Chondrocyte (in vitro differentiated cells): ENCODE measurements at regions not wholly inside any gene's neighbourhood (a gene's known extent, or its start where the extent isn't known, plus 50 kb on each side); places are given as distances from the start of the nearest gene placed in this dataset.

ENCODE experiments used
- DNase-seq: peaks from one replicate; pipeline ENCODE4 v3.0.0; 2021; ENCODE audit warnings: mixed read lengths, low spot score
- H3K27ac Mint-ChIP-seq: one replicate; pipeline ENCODE4 v1.8.0; 2021; ENCODE audit warnings: mild to moderate bottlenecking, moderate library complexity, mixed read lengths; ENCODE audit not compliant: unreplicated experiment
- H3K27me3 Mint-ChIP-seq: 2 replicates; pipeline ENCODE4 v1.8.0; 2021; ENCODE audit warnings: low read depth, mixed read lengths
- H3K36me3 Mint-ChIP-seq: 2 replicates; pipeline ENCODE4 v1.8.0; 2021; ENCODE audit warnings: low read depth, mixed read lengths
- H3K4me1 Mint-ChIP-seq: 2 replicates; pipeline ENCODE4 v1.8.0; 2021; ENCODE audit warnings: low read depth, mild to moderate bottlenecking, mixed read lengths
- H3K4me3 Mint-ChIP-seq: one replicate; pipeline ENCODE4 v1.8.0; 2021; ENCODE audit warnings: mild to moderate bottlenecking, moderate library complexity, mixed read lengths; ENCODE audit not compliant: unreplicated experiment
- H3K9me3 Mint-ChIP-seq: 2 replicates; pipeline ENCODE4 v1.8.0; 2021; ENCODE audit warnings: low read depth, mixed read lengths
- TF ChIP-seq, protein P1 (sequence below): fragments of 200-600 bp; sonication (generic); IDR thresholded peaks from 2 replicates; pipeline ENCODE4 v1.5.0; 2021; ENCODE audit warnings: antibody characterized with exemption, mild to moderate bottlenecking, moderate library complexity

DNA sequence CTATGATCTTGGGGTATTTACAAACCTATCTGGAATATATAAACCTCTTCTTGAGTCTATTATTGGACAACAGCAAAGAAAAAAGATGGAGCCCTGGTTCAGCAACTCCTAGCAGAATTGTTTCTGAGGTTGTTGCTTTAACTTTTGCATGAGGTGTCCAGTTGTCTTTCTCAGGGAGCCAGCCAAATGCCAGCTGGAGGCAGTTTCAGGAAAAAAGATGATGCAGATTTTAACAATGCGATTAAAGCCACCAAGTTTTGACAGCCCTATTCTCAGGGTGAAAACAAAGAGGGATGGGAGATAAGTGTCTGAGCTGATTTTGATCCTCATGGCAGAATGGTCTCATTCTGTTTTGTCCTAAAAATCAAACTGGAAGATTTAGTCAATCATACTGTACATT lies 181.6 kb upstream of the RASGRP1 start:
- H3K27ac Mint-ChIP-seq, result peak overlapping the region; percentile 20
- no peaks in the 10 kb centered on the region for H3K27me3 Mint-ChIP-seq
- no peaks in the 10 kb centered on the region for H3K36me3 Mint-ChIP-seq
- no peak for DNase-seq
- TF ChIP-seq, protein P1, sequence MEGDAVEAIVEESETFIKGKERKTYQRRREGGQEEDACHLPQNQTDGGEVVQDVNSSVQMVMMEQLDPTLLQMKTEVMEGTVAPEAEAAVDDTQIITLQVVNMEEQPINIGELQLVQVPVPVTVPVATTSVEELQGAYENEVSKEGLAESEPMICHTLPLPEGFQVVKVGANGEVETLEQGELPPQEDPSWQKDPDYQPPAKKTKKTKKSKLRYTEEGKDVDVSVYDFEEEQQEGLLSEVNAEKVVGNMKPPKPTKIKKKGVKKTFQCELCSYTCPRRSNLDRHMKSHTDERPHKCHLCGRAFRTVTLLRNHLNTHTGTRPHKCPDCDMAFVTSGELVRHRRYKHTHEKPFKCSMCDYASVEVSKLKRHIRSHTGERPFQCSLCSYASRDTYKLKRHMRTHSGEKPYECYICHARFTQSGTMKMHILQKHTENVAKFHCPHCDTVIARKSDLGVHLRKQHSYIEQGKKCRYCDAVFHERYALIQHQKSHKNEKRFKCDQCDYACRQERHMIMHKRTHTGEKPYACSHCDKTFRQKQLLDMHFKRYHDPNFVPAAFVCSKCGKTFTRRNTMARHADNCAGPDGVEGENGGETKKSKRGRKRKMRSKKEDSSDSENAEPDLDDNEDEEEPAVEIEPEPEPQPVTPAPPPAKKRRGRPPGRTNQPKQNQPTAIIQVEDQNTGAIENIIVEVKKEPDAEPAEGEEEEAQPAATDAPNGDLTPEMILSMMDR, result no peak
- H3K4me1 Mint-ChIP-seq, result peaks cover 32% of the 10 kb centered on the region
- H3K9me3 Mint-ChIP-seq, result peaks cover 4% of the 10 kb centered on the region
- no peak overlapping the region for H3K4me3 Mint-ChIP-seq

DNA sequence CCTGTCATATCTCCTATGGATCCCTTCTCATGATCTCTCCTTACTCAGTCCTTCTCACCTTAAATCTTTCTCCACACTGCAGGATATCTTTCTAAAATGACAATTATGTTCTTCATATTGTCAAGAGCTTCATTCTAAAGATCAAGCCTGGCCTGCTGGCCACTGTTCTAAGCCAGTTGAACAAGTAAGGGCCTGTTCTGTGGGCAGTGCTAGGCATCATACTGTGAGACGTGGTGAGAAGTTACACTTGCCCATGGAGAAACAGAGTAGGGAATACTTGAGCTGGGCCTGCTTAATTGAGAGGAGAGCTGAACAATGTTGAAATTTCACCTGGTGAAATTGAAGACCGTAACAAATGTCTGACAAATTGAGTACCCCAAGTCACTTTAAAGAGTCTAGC lies 184.1 kb upstream of the RASGRP1 start:
- Mint-ChIP-seq H3K27me3 (no peaks in the 10 kb centered on the region), H3K4me1 (peaks cover 32% of the 10 kb centered on the region), H3K36me3 (no peaks in the 10 kb centered on the region), H3K9me3 (peaks cover 4% of the 10 kb centered on the region), H3K27ac (no peak overlapping the region), H3K4me3 (no peak overlapping the region)
- no peak for DNase-seq
- TF ChIP-seq, protein P1, result no peak

GRCh38 chr15:38750786-38751185 lies 186.2 kb upstream of the RASGRP1 start:
- no peak for DNase-seq
- Mint-ChIP-seq H3K36me3 (no peaks in the 10 kb centered on the region), H3K27me3 (no peaks in the 10 kb centered on the region), H3K4me1 (peaks cover 27% of the 10 kb centered on the region), H3K9me3 (no peaks in the 10 kb centered on the region), H3K27ac (no peak overlapping the region), H3K4me3 (no peak overlapping the region)
- TF ChIP-seq, protein P1, result no peak

DNA sequence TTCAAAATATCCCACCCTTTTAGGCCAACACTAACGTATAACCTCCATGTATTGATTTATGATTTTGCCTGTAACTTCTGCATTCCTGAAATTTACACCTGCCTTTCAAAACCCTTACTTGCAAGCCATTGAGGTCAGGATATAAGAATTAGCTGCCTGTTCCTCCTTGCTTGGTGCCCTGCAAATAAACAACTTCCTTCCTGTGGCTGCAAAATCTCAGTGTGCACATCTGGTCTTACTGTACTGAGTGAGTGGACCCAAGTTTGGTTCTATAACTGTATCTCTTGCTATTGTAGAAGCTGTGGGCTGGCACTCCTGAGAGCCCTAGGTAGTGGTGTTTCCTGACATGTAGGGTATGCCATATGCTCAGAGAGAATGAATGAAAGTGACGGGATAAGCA lies 191.1 kb upstream of the RASGRP1 start:
- Mint-ChIP-seq H3K27ac (no peak overlapping the region), H3K27me3 (no peaks in the 10 kb centered on the region), H3K4me1 (peaks cover 55% of the 10 kb centered on the region), H3K9me3 (no peaks in the 10 kb centered on the region), H3K36me3 (no peaks in the 10 kb centered on the region), H3K4me3 (no peak overlapping the region)
- TF ChIP-seq, protein P1, result no peak
- no peak for DNase-seq

DNA sequence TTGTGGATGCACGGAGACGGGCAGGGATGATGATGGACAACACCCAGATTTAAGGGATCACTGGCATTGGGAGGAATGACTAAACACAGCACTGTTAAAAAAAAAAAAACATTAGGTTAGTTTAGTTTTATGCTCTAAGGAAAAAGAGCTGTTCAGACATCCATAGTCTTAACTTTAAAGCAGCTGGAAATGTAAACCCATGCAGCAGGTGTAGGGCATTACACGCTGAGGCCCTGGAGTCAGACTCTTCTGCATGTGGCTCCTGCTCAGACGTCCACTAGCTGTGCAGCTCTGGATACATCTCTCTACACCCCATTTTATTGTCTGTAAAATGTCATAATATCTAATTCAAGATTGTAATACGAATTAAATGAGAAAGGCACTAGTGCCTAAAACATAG lies 191.8 kb upstream of the RASGRP1 start:
- H3K4me1 Mint-ChIP-seq, result peaks cover 50% of the 10 kb centered on the region
- no peaks in the 10 kb centered on the region for H3K9me3 Mint-ChIP-seq
- TF ChIP-seq, protein P1, result no peak
- H3K27me3 Mint-ChIP-seq, result no peaks in the 10 kb centered on the region
- no peak overlapping the region for H3K4me3 Mint-ChIP-seq
- H3K36me3 Mint-ChIP-seq, result no peaks in the 10 kb centered on the region
- no peak overlapping the region for H3K27ac Mint-ChIP-seq
- DNase-seq, result no peak
